Stimulated activated CD8-positive, alpha-beta memory T cell treated with anti-CD3 and anti-CD28 coated beads, Interleukin-7, amount 100 ng/mL, for 48 hours (primary cell): ENCODE measurements at regions not wholly inside any gene's neighbourhood (a gene's known extent, or its start where the extent isn't known, plus 50 kb on each side); places are given as distances from the start of the nearest gene placed in this dataset.

Source experiments
- DNase-seq, 2 donors: peaks; one replicate each; pipeline ENCODE4 v3.0.0-alpha.2; 2020; ENCODE audit warnings: low read depth in 1 of 2; ENCODE audit errors: extremely low read depth in 1 of 2

- no peak for DNase-seq
These were observed 340.2 kb upstream of the DDHD1 start for GRCh38 chr14:53493320-53493719.

GRCh38 chr14:53491884-53492277 is 338.8 kb upstream of the DDHD1 start:
- DNase-seq, result no peak

- no peak for DNase-seq
These were observed 338.2 kb upstream of the DDHD1 start for GRCh38 chr14:53491256-53491883.

GRCh38 chr14:53478174-53478573 is 325.1 kb upstream of the DDHD1 start:
- DNase-seq, result no peak

GRCh38 chr14:53473480-53473879 is 320.4 kb upstream of the DDHD1 start:
- DNase-seq, result no peak

- no peak for DNase-seq
These were observed 319.2 kb upstream of the DDHD1 start for GRCh38 chr14:53472306-53472705.

- no peak for DNase-seq
These were observed 317.4 kb upstream of the DDHD1 start for GRCh38 chr14:53470351-53471043.

GRCh38 chr14:53468876-53469275 is 315.8 kb upstream of the DDHD1 start:
- no peak for DNase-seq

GRCh38 chr14:53464376-53464775 is 311.3 kb upstream of the DDHD1 start:
- DNase-seq, result no peak

- DNase-seq, result no peak
These were observed 310.0 kb upstream of the DDHD1 start for GRCh38 chr14:53462931-53463778.

- no peak for DNase-seq
These were observed 308.7 kb upstream of the DDHD1 start for GRCh38 chr14:53461858-53462257.

GRCh38 chr14:53460544-53460943 is 307.4 kb upstream of the DDHD1 start:
- DNase-seq, result no peak

- no peak for DNase-seq
These were observed 305.3 kb upstream of the DDHD1 start for GRCh38 chr14:53458368-53458814.

GRCh38 chr14:53456931-53457330 is 303.8 kb upstream of the DDHD1 start:
- no peak for DNase-seq

- DNase-seq, result no peak
These were observed 299.0 kb upstream of the DDHD1 start for GRCh38 chr14:53452005-53452673.

- no peak for DNase-seq
These were observed 297.7 kb upstream of the DDHD1 start for GRCh38 chr14:53450871-53451270.

- no peak for DNase-seq
These were observed 295.6 kb upstream of the DDHD1 start for GRCh38 chr14:53448682-53449081.

- no peak for DNase-seq
These were observed 291.7 kb upstream of the DDHD1 start for GRCh38 chr14:53444677-53445312.

GRCh38 chr14:53441789-53442188 is 288.7 kb upstream of the DDHD1 start:
- DNase-seq, result no peak

- no peak for DNase-seq
These were observed 284.7 kb upstream of the DDHD1 start for GRCh38 chr14:53437858-53438257.

GRCh38 chr14:53432378-53432802 is 279.3 kb upstream of the DDHD1 start:
- no peak for DNase-seq
